Parathyroid adenoma (tissue), 2 donors: ENCODE measurements at regions not wholly inside any gene's neighbourhood (a gene's known extent, or its start where the extent isn't known, plus 50 kb on each side); places are given as distances from the start of the nearest gene placed in this dataset.
A peak's percentile ranks its signal among the peaks of the same experiment; 100 is the strongest.

Experiments used
- H2AFZ ChIP-seq: fragments of 300-600 bp; sonication (generic); one replicate; pipeline ENCODE4 v1.7.0; 2017; ENCODE audit warnings: antibody characterized with exemption, mild to moderate bottlenecking
- H3K27ac ChIP-seq: fragments of 300-600 bp; sonication (generic); one replicate; pipeline ENCODE4 v1.7.0; 2017
- H3K27me3 ChIP-seq: fragments of 300-600 bp; sonication (generic); one replicate; pipeline ENCODE4 v1.7.0; 2017; ENCODE audit warnings: low read length; ENCODE audit not compliant: control insufficient read depth, insufficient read depth
- H3K36me3 ChIP-seq: fragments of 300-600 bp; sonication (generic); one replicate; pipeline ENCODE4 v1.7.0; 2017; ENCODE audit warnings: low read length; ENCODE audit not compliant: control insufficient read depth, insufficient read depth
- H3K4me1 ChIP-seq: fragments of 300-600 bp; sonication (generic); one replicate; pipeline ENCODE4 v1.7.0; 2017; ENCODE audit warnings: control low read depth
- H3K4me2 ChIP-seq: fragments of 300-600 bp; sonication (generic); one replicate; pipeline ENCODE4 v1.7.0; 2017; ENCODE audit warnings: low read length
- H3K4me3 ChIP-seq: fragments of 300-600 bp; sonication (generic); one replicate; pipeline ENCODE4 v1.7.0; 2017; ENCODE audit warnings: low read depth, low read length
- H3K79me2 ChIP-seq: fragments of 300-600 bp; sonication (generic); one replicate; pipeline ENCODE4 v1.7.0; 2017; ENCODE audit warnings: control low read depth
- H3K9ac ChIP-seq: fragments of 300-600 bp; sonication (generic); one replicate; pipeline ENCODE4 v1.7.0; 2017; ENCODE audit warnings: mild to moderate bottlenecking
- H3K9me3 ChIP-seq: fragments of 300-600 bp; sonication (generic); one replicate; pipeline ENCODE4 v1.7.0; 2017; ENCODE audit warnings: low read length; ENCODE audit not compliant: control insufficient read depth
- CTCF ChIP-seq: fragments of 300-600 bp; sonication (generic); IDR thresholded peaks from one replicate; pipeline ENCODE4 v1.7.0; 2017; ENCODE audit warnings: antibody characterized with exemption, mild to moderate bottlenecking
- donor health status: primary hyperparathyroidism.

GRCh38 chr12:89965993-89966392, 257.4 kb upstream of the ATP2B1 start:
- H3K9ac ChIP-seq, result no peak overlapping the region
- no peak overlapping the region for H3K4me3 ChIP-seq
- no peaks in the 10 kb centered on the region for H3K79me2 ChIP-seq
- no peaks in the 10 kb centered on the region for H3K4me1 ChIP-seq
- H3K36me3 ChIP-seq, result peaks cover 2% of the 10 kb centered on the region
- H3K9me3 ChIP-seq, result no peaks in the 10 kb centered on the region
- no peak overlapping the region for H3K27ac ChIP-seq
- H3K27me3 ChIP-seq, result no peaks in the 10 kb centered on the region
- H2AFZ ChIP-seq, result no peak overlapping the region
- TF ChIP-seq CTCF, result no peak
- H3K4me2 ChIP-seq, result no peak overlapping the region

GRCh38 chr12:89962648-89963047, 254.0 kb upstream of the ATP2B1 start:
- no peaks in the 10 kb centered on the region for H3K27me3 ChIP-seq
- H3K36me3 ChIP-seq, result peaks cover 2% of the 10 kb centered on the region
- TF ChIP-seq CTCF, result peak; percentile 22
- no peak overlapping the region for H2AFZ ChIP-seq
- H3K4me1 ChIP-seq, result no peaks in the 10 kb centered on the region
- H3K9ac ChIP-seq, result no peak overlapping the region
- no peak overlapping the region for H3K27ac ChIP-seq
- no peak overlapping the region for H3K4me3 ChIP-seq
- H3K4me2 ChIP-seq, result no peak overlapping the region
- H3K9me3 ChIP-seq, result no peaks in the 10 kb centered on the region
- no peaks in the 10 kb centered on the region for H3K79me2 ChIP-seq

- no peak overlapping the region for H3K9ac ChIP-seq
- H3K27me3 ChIP-seq, result no peaks in the 10 kb centered on the region
- H3K79me2 ChIP-seq, result no peaks in the 10 kb centered on the region
- no peaks in the 10 kb centered on the region for H3K9me3 ChIP-seq
- H3K4me2 ChIP-seq, result no peak overlapping the region
- TF ChIP-seq CTCF, result no peak
- H3K4me1 ChIP-seq, result no peaks in the 10 kb centered on the region
- H3K4me3 ChIP-seq, result no peak overlapping the region
- peaks cover 2% of the 10 kb centered on the region for H3K36me3 ChIP-seq
- no peak overlapping the region for H2AFZ ChIP-seq
- no peak overlapping the region for H3K27ac ChIP-seq
Measured at GRCh38 chr12:89960607-89961394, 252.2 kb upstream of the ATP2B1 start.

- H3K9me3 ChIP-seq, result no peaks in the 10 kb centered on the region
- no peaks in the 10 kb centered on the region for H3K27me3 ChIP-seq
- no peak overlapping the region for H2AFZ ChIP-seq
- H3K79me2 ChIP-seq, result no peaks in the 10 kb centered on the region
- no peak overlapping the region for H3K4me3 ChIP-seq
- no peak overlapping the region for H3K9ac ChIP-seq
- H3K4me1 ChIP-seq, result no peaks in the 10 kb centered on the region
- no peak for TF ChIP-seq CTCF
- no peak overlapping the region for H3K4me2 ChIP-seq
- H3K27ac ChIP-seq, result no peak overlapping the region
- peaks cover 2% of the 10 kb centered on the region for H3K36me3 ChIP-seq
Measured at GRCh38 chr12:89960011-89960507, 251.4 kb upstream of the ATP2B1 start.

- no peak overlapping the region for H3K4me3 ChIP-seq
- no peaks in the 10 kb centered on the region for H3K9me3 ChIP-seq
- no peak overlapping the region for H2AFZ ChIP-seq
- H3K9ac ChIP-seq, result no peak overlapping the region
- H3K36me3 ChIP-seq, result peaks cover 2% of the 10 kb centered on the region
- H3K79me2 ChIP-seq, result no peaks in the 10 kb centered on the region
- no peak overlapping the region for H3K27ac ChIP-seq
- no peaks in the 10 kb centered on the region for H3K27me3 ChIP-seq
- H3K4me1 ChIP-seq, result no peaks in the 10 kb centered on the region
- H3K4me2 ChIP-seq, result no peak overlapping the region
- no peak for TF ChIP-seq CTCF
Measured at GRCh38 chr12:89959179-89959578, 250.5 kb upstream of the ATP2B1 start.
